ENCODE measurements at regions not wholly inside any gene's neighbourhood (a gene's known extent, or its start where the extent isn't known, plus 50 kb on each side); places are given as distances from the start of the nearest gene placed in this dataset.

- Histone ChIP-seq H4K20me1 (ENCODE audit: insufficient read depth, low read length) (no peaks in the 10 kb centered on the region), H3K79me2 (ENCODE audit: insufficient read depth, low read depth, low read length) (no peaks in the 10 kb centered on the region), H3K4me2 (ENCODE audit: low read length) (peak overlapping the region; percentile 40; the same call in 1 of the 2 replicates), H3K4me3 (ENCODE audit: low read depth, low read length, poor library complexity, severe bottlenecking) (no peak overlapping the region), H2AFZ (ENCODE audit: low read length) (peak overlapping the region; percentile 43; the same call in 1 of the 2 replicates), H3K27ac (ENCODE audit: low read depth, low read length, poor library complexity, severe bottlenecking) (no peak overlapping the region), H3K9me3 (ENCODE audit: low read length) (no peaks in the 10 kb centered on the region), H3K36me3 (ENCODE audit: insufficient read depth, low read length) (no peaks in the 10 kb centered on the region), H3K4me1 (ENCODE audit: insufficient read depth, low read length, poor library complexity, severe bottlenecking) (no peaks in the 10 kb centered on the region), H3K9me2 (ENCODE audit: insufficient read depth, low read length) (no peaks in the 10 kb centered on the region)
- ChIA-PET POLR2A (interaction anchor here (0.6 kb wide), 1 partner anchor 22 kb away, joined by 4 read pairs; no protein-coding TSS in a partner anchor), CTCF (ENCODE audit: unreplicated experiment) (no interaction called here)
- intact Hi-C loops (cut with micrococcal nuclease; ENCODE audit: unreplicated experiment) = no loop called here
- no peak for TF ChIP-seq CTCF (conservative IDR thresholded peaks at IDR 0.05; ENCODE audit: low read length)
- no peak for TF ChIP-seq EZH2phosphoT487 (IDR thresholded peaks at IDR 0.05; ENCODE audit: borderline replicate concordance, low read depth, low read length)
- DNase-seq (ENCODE audit: low spot score) = no peak
- no TSS peak for BruUV-seq (replicated peaks)
Observed at GRCh38 chr19:30648866-30649862, 277.0 kb downstream of the ZNF536 start.

GRCh38 chr19:30647891-30648720 lies 275.9 kb downstream of the ZNF536 start:
- Histone ChIP-seq H3K4me2 (ENCODE audit: low read length) (no peak overlapping the region), H3K36me3 (ENCODE audit: insufficient read depth, low read length) (no peaks in the 10 kb centered on the region), H3K79me2 (ENCODE audit: insufficient read depth, low read depth, low read length) (no peaks in the 10 kb centered on the region), H2AFZ (ENCODE audit: low read length) (no peak overlapping the region), H3K27ac (ENCODE audit: low read depth, low read length, poor library complexity, severe bottlenecking) (no peak overlapping the region), H3K9me2 (ENCODE audit: insufficient read depth, low read length) (no peaks in the 10 kb centered on the region), H3K9me3 (ENCODE audit: low read length) (no peaks in the 10 kb centered on the region), H3K4me3 (ENCODE audit: low read depth, low read length, poor library complexity, severe bottlenecking) (no peak overlapping the region), H3K4me1 (ENCODE audit: insufficient read depth, low read length, poor library complexity, severe bottlenecking) (no peaks in the 10 kb centered on the region), H4K20me1 (ENCODE audit: insufficient read depth, low read length) (no peaks in the 10 kb centered on the region)
- intact Hi-C loops (cut with micrococcal nuclease; ENCODE audit: unreplicated experiment) = no loop called here
- BruUV-seq (replicated peaks) = no TSS peak
- CTCF ChIA-PET (ENCODE audit: unreplicated experiment) = no interaction called here
- POLR2A ChIA-PET = interaction anchor here (0.6 kb wide), 1 partner anchor 21 kb away, joined by 4 read pairs; no protein-coding TSS in a partner anchor
- no peak for DNase-seq (ENCODE audit: low spot score)
- TF ChIP-seq CTCF (conservative IDR thresholded peaks at IDR 0.05; ENCODE audit: low read length) = no peak
- no peak for TF ChIP-seq EZH2phosphoT487 (IDR thresholded peaks at IDR 0.05; ENCODE audit: borderline replicate concordance, low read depth, low read length)
